Astrocyte (in vitro differentiated cells and primary cell): ENCODE measurements at regions not wholly inside any gene's neighbourhood (a gene's known extent, or its start where the extent isn't known, plus 50 kb on each side); places are given as distances from the start of the nearest gene placed in this dataset.

ENCODE experiments used
- DNase-seq: peaks from one replicate; pipeline ENCODE4 v3.0.0-alpha.2; 2010; ENCODE audit warnings: low read depth
- FAIRE-seq: peaks from 2 replicates; lab custom pipeline; 2011; peaks lifted over from hg19 to GRCh38; lab: Jason Lieb, UNC
- H2AFZ ChIP-seq: 2 replicates; pipeline ENCODE4 v1.6.0; 2012; ENCODE audit warnings: low read depth, low read length, inconsistent platforms
- H3K27ac ChIP-seq: 2 replicates; pipeline ENCODE4 v1.5.1; 2011; ENCODE audit warnings: low read depth, low read length, inconsistent platforms
- H3K27me3 ChIP-seq: 2 replicates; pipeline ENCODE4 v1.6.0; 2011; ENCODE audit warnings: low read length, inconsistent platforms; ENCODE audit not compliant: insufficient read depth
- H3K36me3 ChIP-seq: 2 replicates; pipeline ENCODE4 v1.5.1; 2011; ENCODE audit warnings: low read length, inconsistent platforms; ENCODE audit not compliant: insufficient read depth
- H3K4me1 ChIP-seq: 2 replicates; pipeline ENCODE4 v1.5.1; 2011; ENCODE audit warnings: low read length, inconsistent platforms; ENCODE audit not compliant: insufficient read depth
- H3K4me2 ChIP-seq: 2 replicates; pipeline ENCODE4 v1.6.0; 2012; ENCODE audit warnings: low read length, inconsistent platforms
- H3K4me3 ChIP-seq: 2 replicates; pipeline ENCODE4 v1.5.1; 2011; ENCODE audit warnings: low read depth, mild to moderate bottlenecking, low read length, inconsistent platforms; ENCODE audit not compliant: insufficient read depth
- H3K79me2 ChIP-seq: 2 replicates; pipeline ENCODE4 v1.6.0; 2012; ENCODE audit warnings: mild to moderate bottlenecking, low read length, inconsistent platforms; ENCODE audit not compliant: insufficient read depth
- H3K9ac ChIP-seq: 2 replicates; pipeline ENCODE4 v1.6.0; 2012; ENCODE audit warnings: mild to moderate bottlenecking, low read length, inconsistent platforms
- H3K9me3 ChIP-seq: 2 replicates; pipeline ENCODE4 v1.5.1; 2012; ENCODE audit warnings: low read depth, mild to moderate bottlenecking, low read length, inconsistent platforms; ENCODE audit not compliant: insufficient read depth
- H4K20me1 ChIP-seq: 2 replicates; pipeline ENCODE4 v1.6.0; 2012; ENCODE audit warnings: low read length, inconsistent platforms; ENCODE audit not compliant: insufficient read depth
- H3K27ac Mint-ChIP-seq: one replicate; pipeline ENCODE4 v1.8.0; 2021; ENCODE audit warnings: mild to moderate bottlenecking, mixed read lengths; ENCODE audit not compliant: unreplicated experiment
- H3K27me3 Mint-ChIP-seq: one replicate; pipeline ENCODE4 v1.8.0; 2021; ENCODE audit warnings: low read depth, mixed read lengths; ENCODE audit not compliant: unreplicated experiment
- H3K36me3 Mint-ChIP-seq: one replicate; pipeline ENCODE4 v1.8.0; 2021; ENCODE audit warnings: low read depth, mixed read lengths; ENCODE audit not compliant: unreplicated experiment
- H3K4me1 Mint-ChIP-seq: one replicate; pipeline ENCODE4 v1.8.0; 2021; ENCODE audit warnings: low read depth, mixed read lengths; ENCODE audit not compliant: unreplicated experiment
- H3K4me3 Mint-ChIP-seq: one replicate; pipeline ENCODE4 v1.8.0; 2021; ENCODE audit warnings: mild to moderate bottlenecking, moderate library complexity, mixed read lengths; ENCODE audit not compliant: unreplicated experiment
- H3K9me3 Mint-ChIP-seq: one replicate; pipeline ENCODE4 v1.8.0; 2021; ENCODE audit warnings: mild to moderate bottlenecking, mixed read lengths; ENCODE audit not compliant: unreplicated experiment
- EZH2 ChIP-seq: IDR thresholded peaks from 2 replicates; pipeline ENCODE4 v1.6.1; 2012; ENCODE audit warnings: mild to moderate bottlenecking, low read length, inconsistent platforms; ENCODE audit not compliant: insufficient read depth
- TF ChIP-seq, protein P1 (sequence below): IDR thresholded peaks from 2 replicates; pipeline ENCODE4 v1.5.1; 2011; ENCODE audit warnings: low read depth, mild to moderate bottlenecking, inconsistent platforms, low read length, moderate library complexity; ENCODE audit not compliant: insufficient read depth

DNA sequence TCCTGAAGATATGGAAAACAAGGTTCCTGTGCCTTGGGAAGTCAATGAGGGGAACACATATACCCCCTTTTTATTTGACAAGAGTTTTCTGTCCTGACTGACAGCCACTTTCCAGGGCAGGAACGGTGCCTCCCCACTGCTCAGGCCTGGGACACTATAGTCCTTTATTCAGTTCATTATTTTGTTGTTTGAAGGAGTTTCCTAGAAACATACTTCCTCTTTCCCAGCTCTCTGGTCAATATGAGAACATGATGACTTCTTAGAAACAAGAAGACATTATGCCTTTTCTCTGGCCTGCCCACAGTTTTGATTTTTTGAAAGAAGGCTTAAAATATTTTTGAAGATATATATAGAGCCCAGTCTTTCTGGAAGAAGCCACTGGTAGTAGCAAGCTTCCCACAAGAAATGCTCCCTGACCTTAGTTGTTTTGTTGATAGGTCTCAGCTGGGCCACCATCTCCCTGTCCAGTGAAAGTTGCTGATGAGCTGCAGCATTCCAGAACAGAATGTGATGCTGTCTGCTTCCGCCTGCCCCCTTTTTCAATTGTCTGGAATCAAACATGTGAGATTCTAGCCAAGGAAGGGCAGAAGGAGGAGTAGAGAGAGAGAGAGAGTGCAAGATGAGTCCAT, 122.7 kb upstream of the ADRA1D start:
- DNase-seq (no peak), FAIRE-seq (no peak)
- Histone ChIP-seq H3K36me3 (no peaks in the 10 kb centered on the region), H3K4me1 (peaks cover 7% of the 10 kb centered on the region), H3K27me3 (peaks cover 2% of the 10 kb centered on the region), H3K9ac (no peak overlapping the region), H3K79me2 (no peaks in the 10 kb centered on the region), H4K20me1 (no peaks in the 10 kb centered on the region), H3K4me2 (no peak overlapping the region), H3K27ac (no peak overlapping the region), H3K9me3 (no peaks in the 10 kb centered on the region), H2AFZ (no peak overlapping the region), H3K4me3 (no peak overlapping the region)
- Mint-ChIP-seq H3K4me3 (no peak overlapping the region), H3K9me3 (peaks cover 2% of the 10 kb centered on the region), H3K36me3 (no peaks in the 10 kb centered on the region), H3K27ac (no peak overlapping the region), H3K4me1 (peaks cover 6% of the 10 kb centered on the region), H3K27me3 (peaks cover 5% of the 10 kb centered on the region)
- TF ChIP-seq EZH2, result no peak
- TF ChIP-seq, protein P1, sequence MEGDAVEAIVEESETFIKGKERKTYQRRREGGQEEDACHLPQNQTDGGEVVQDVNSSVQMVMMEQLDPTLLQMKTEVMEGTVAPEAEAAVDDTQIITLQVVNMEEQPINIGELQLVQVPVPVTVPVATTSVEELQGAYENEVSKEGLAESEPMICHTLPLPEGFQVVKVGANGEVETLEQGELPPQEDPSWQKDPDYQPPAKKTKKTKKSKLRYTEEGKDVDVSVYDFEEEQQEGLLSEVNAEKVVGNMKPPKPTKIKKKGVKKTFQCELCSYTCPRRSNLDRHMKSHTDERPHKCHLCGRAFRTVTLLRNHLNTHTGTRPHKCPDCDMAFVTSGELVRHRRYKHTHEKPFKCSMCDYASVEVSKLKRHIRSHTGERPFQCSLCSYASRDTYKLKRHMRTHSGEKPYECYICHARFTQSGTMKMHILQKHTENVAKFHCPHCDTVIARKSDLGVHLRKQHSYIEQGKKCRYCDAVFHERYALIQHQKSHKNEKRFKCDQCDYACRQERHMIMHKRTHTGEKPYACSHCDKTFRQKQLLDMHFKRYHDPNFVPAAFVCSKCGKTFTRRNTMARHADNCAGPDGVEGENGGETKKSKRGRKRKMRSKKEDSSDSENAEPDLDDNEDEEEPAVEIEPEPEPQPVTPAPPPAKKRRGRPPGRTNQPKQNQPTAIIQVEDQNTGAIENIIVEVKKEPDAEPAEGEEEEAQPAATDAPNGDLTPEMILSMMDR, result no peak

DNA sequence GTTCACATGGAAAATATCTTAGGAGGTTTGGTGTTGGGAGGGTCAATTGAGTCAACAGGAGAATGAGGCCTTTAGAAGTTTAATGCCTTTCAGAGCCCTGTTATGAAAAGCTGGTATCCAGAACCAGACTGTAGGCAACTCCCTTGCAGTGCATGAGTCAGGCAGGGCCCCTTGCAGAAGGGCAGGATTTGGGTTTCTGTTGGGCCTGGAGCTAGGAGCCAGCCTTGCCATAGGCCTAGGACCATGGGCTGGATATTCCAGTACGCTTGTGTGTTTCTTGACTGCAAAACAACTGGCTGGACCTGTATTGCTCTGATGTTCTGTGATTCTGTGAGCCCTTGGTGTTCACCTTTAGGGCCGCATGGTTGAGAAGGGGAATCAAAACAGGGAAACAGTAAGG, 121.8 kb upstream of the ADRA1D start:
- TF ChIP-seq, protein P1, result no peak
- TF ChIP-seq EZH2, result no peak
- FAIRE-seq (no peak), DNase-seq (no peak)
- Histone ChIP-seq H3K27ac (no peak overlapping the region), H3K79me2 (no peaks in the 10 kb centered on the region), H3K36me3 (no peaks in the 10 kb centered on the region), H3K4me3 (no peak overlapping the region), H4K20me1 (no peaks in the 10 kb centered on the region), H3K4me2 (no peak overlapping the region), H3K27me3 (peaks cover 4% of the 10 kb centered on the region), H3K9me3 (no peaks in the 10 kb centered on the region), H3K9ac (no peak overlapping the region), H2AFZ (no peak overlapping the region), H3K4me1 (peaks cover 3% of the 10 kb centered on the region)
- Mint-ChIP-seq H3K4me1 (peaks cover 3% of the 10 kb centered on the region), H3K27me3 (peaks cover 5% of the 10 kb centered on the region), H3K36me3 (no peaks in the 10 kb centered on the region), H3K27ac (no peak overlapping the region), H3K4me3 (no peak overlapping the region), H3K9me3 (peaks cover 5% of the 10 kb centered on the region)

DNA sequence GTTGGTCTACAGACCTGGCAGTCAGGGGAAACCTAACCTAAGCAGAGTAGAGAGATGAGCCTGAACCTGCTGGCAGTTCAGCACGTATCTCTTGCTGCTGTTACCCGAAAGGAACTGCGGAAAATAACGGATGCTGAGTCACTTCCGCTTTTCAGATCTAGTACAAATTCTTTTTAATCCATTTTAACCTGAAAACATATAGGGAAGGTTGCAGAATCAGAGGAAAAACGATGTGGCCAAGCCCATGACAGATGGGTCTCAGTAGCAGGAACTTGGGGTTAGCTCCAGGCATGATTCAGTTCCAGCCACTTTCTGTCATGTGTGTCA, 120.7 kb upstream of the ADRA1D start:
- Histone ChIP-seq H4K20me1 (no peaks in the 10 kb centered on the region), H3K4me2 (no peak overlapping the region), H3K9ac (no peak overlapping the region), H3K36me3 (no peaks in the 10 kb centered on the region), H3K4me1 (no peaks in the 10 kb centered on the region), H3K9me3 (no peaks in the 10 kb centered on the region), H3K4me3 (no peak overlapping the region), H3K27ac (no peak overlapping the region), H3K79me2 (no peaks in the 10 kb centered on the region), H3K27me3 (peaks cover 4% of the 10 kb centered on the region), H2AFZ (no peak overlapping the region)
- no peaks in the 10 kb centered on the region for H3K36me3 Mint-ChIP-seq
- no peak overlapping the region for H3K4me3 Mint-ChIP-seq
- peaks cover 5% of the 10 kb centered on the region for H3K9me3 Mint-ChIP-seq
- DNase-seq (no peak), FAIRE-seq (no peak)
- TF ChIP-seq EZH2, result no peak
- TF ChIP-seq, protein P1, result no peak
- H3K4me1 Mint-ChIP-seq, result no peaks in the 10 kb centered on the region
- peaks cover 5% of the 10 kb centered on the region for H3K27me3 Mint-ChIP-seq
- H3K27ac Mint-ChIP-seq, result no peak overlapping the region
